Kidney glomerular epithelial cell (primary cell): ENCODE measurements at regions not wholly inside any gene's neighbourhood (a gene's known extent, or its start where the extent isn't known, plus 50 kb on each side); places are given as distances from the start of the nearest gene placed in this dataset.
A peak's percentile ranks its signal among the peaks of the same experiment; 100 is the strongest.

ENCODE experiments used
- DNase-seq: peaks from one replicate; lab custom pipeline; 2025; lab: John Stamatoyannopoulos, UW

GRCh38 chr11:123257370-123257769, 62.3 kb upstream of the CLMP start:
- DNase-seq: no peak

DNA sequence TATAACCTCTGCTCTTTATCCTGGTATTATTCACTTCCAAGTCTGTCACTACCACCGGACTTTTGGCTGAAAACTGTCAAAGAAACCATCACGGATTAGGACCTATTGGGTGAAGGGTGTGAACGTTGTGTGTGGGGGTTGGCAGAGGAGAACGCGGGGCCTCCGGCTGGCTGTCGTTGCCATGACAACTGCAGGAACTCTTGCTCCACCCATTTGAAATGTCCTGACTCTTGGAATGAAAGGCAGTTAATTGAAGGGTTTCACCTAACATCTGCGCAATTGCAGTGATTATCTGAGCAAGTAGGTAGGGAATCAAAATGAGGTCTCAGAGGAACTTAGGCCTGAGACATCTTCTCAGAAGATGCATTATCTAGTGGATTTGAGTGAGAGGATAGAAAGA, 60.9 kb upstream of the CLMP start:
- DNase-seq: no peak

- no peak for DNase-seq
These were observed 59.3 kb upstream of the CLMP start for GRCh38 chr11:123254357-123254756.

GRCh38 chr11:123253911-123254310, 58.9 kb upstream of the CLMP start:
- no peak for DNase-seq

GRCh38 chr11:123253223-123253622, 58.2 kb upstream of the CLMP start:
- DNase-seq: no peak

DNA sequence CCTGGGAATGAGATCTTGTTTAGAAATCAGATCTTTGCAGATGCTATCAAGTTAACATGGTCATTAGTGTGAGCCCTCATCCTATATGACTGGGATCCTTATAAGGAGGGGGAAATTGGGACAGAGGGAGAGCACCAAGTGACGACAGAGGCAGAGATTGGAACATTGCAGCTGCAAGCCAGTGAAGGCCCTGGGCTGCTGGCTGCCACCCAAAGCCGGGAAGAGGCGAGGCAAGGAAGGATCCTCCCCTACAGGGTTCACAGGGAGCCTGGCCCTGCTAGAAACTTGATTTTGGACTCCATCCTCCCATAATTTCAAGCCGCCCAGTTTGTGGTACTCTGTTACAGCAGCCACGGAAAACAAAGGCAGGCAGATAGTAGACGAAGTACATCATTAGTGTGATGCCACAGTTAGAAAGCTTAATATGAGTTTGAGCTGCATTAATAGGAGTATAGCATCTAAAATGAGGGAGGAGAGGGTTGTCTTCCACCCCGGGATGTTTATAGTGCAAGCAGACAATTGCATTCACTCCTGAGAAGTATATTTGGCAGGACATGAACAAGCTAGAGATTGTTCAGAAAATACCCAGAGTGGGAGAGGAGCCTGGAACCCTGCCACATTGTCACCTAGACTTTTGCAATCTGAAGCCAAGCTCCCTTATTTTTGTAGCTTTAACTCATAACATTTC, 56.8 kb upstream of the CLMP start:
- no peak for DNase-seq

DNA sequence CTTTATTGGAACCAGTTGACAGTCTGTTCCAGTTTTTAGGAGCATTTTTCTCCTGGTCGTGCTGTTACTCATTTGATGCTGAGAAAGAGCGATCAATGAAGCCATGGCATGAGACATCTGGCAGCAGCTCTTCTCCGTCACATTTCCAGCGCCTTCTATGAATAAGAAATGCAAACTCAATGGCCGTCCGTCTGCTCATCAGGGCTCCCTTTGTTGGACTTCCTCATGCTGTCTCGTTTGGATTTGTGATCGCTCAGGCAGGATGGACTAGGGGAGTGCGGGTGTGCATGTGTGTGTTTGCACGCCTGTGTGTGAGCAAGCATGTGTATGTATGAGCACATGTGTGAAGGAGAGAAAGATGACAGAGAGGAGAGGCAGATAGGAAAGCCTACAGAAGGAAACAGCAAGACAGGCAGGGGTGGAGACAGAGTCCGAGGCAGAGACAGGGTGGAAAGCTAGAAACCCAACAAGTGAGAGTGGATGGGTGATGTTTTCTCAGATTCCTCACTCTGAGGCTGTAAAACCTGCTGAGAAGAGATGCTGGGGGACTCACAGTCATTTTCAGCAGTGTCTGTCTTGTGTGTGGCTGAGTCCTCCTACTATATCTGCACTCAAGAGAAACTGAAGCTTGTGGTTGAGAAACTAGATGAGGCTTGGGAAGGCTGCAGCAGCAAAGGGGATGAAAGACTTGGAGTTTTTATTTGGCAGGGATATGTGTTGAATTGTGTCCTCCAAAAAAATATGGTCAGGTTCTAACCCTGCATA, 56.0 kb upstream of the CLMP start:
- no peak for DNase-seq

DNA sequence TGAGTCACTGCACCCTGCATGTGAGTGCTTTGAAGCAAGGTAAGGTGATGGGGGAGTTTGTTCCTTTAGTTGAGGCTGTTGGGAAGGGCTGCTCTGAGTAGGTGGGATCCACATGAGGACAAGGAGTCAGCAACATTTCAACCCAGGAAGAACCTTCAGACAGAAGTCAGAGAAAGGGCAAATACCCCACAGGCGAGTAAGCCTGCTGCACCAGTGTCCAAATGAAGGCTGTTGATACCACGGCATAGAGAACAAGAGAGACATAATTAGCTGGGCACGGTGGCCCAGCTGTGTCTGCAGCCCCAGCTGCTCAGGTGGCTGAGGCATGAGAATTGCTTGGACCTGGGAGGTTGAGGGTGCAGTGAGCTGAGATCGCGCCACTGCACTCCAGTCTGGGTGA, 54.3 kb upstream of the CLMP start:
- DNase-seq: no peak

DNA sequence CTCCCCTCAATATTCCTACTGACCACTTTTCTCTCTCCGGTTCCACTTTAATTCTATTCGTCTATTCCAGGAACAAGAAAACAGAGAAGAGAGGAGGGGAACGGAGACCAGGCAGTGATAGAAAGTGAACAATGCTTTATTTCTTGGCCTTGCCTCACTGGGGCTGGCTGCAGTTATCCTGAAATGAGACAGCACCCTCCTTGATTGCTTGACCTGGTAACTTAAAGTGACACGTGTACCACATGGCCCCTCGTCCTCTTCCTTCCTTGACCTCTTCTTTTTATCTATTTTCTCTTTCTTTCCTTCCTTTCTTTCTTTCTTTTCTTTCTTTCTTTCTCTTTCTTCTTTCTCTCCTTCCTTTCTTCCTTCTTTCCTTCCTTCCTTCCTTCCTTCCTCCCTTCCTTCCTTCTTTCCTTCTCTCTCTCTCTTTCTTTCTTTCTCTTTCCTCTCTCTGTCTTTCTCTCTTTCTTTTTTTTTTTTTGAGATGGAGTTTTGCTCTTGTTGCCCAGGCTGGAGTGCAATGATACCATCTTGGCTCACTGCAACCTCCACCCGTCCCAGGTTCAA, 52.8 kb upstream of the CLMP start:
- DNase-seq: no peak

DNA sequence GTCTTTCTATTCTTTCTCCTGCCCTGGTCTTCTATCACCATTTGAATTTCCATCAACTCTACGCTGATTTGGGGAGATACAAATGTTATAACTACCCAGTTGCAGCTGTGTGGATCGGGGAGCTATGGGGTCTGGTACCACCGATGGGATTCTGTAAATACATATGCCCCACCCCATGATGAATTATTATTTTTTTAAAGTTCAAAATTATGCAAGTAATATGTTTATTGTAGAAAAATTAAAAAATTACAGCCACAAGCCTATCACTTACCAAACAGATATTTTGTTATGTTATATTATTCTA, 52.4 kb upstream of the CLMP start:
- no peak for DNase-seq

DNA sequence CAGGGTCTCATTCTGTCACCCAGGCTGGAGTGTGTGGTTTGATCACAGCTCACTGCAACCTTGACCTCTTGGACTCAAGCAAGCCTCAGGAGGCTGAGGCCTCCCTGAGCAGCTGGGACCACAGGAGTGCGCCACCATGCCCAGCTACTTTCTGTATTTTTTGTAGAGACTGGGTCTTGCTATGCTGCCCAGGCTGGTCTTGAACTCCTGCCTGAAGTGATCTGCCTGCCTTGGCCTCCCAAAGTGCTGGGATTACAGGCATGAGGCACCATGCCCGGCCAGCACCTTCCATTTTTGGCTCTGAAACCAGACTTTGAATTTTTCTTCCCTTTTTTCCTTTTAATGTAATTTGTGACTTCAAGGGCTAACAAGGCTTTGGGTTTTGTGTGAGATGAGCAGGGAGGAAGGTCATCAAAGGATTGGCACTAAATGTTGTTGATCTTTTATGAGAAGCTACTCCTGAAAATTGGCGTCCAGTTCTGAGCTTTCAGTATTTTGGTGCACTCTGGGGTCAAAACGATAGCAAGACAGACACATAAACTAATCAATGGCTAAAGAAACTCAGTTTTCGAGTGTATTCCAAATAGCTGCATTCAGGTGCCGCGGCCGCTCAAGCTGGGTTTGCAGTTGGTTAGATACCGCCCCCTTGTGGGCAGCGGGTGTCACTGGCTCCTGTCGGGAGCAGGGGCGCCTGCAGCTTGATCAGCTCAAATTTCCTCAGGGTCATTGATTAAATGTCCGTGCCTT, 51.9 kb upstream of the CLMP start:
- DNase-seq: peak; percentile 56

DNA sequence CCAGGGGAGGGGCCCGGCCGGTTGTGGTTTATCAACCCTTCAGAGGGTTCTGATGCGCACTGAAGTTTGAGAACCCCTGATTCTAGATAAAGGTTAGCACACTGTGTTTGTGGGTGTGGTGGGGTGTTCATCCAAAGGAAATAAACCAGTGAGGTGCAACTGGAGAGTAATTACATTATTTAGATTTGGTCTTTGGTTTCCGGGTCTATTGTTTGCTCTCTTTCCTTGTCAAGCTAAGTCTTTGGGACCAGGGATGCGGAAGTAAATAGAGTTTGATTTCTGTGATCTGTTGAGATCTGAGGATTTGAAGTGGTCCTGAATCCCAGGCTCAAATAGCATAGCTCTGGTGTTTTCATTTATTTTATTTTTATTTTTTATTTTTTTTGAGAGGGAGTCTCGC, 50.5 kb upstream of the CLMP start:
- no peak for DNase-seq
